DOHH2 (cell line): ENCODE measurements at regions not wholly inside any gene's neighbourhood (a gene's known extent, or its start where the extent isn't known, plus 50 kb on each side); places are given as distances from the start of the nearest gene placed in this dataset.

Experiments
- H3F3A ChIP-seq: fragments of 200-600 bp; sonication (generic), shearing (Covaris generic); 2 replicates; pipeline ENCODE4 v1.6.0; 2016; ENCODE audit warnings: antibody characterized with exemption, mild to moderate bottlenecking; ENCODE audit not compliant: control insufficient read depth, insufficient read depth
- H3K27ac ChIP-seq: fragments of 200-600 bp; sonication (generic); 2 replicates; pipeline ENCODE4 v1.5.1; 2014; ENCODE audit warnings: low read depth, mild to moderate bottlenecking, low read length, moderate library complexity
- H3K27me3 ChIP-seq: fragments of 200-600 bp; sonication (generic); 2 replicates; pipeline ENCODE4 v1.6.1; 2014; ENCODE audit warnings: mild to moderate bottlenecking, low read length, mixed read lengths; ENCODE audit not compliant: control insufficient read depth
- H3K36me3 ChIP-seq: fragments of 200-600 bp; sonication (generic); 2 replicates; pipeline ENCODE4 v1.6.1; 2014; ENCODE audit warnings: mild to moderate bottlenecking, low read length, moderate library complexity, mixed read lengths; ENCODE audit not compliant: control insufficient read depth
- H3K4me1 ChIP-seq: fragments of 200-600 bp; sonication (generic); 2 replicates; pipeline ENCODE4 v1.6.1; 2014; ENCODE audit warnings: mild to moderate bottlenecking, low read length, mixed read lengths; ENCODE audit not compliant: control insufficient read depth
- H3K4me2 ChIP-seq: fragments of 200-600 bp; sonication (generic); 2 replicates; pipeline ENCODE4 v1.6.0; 2014; ENCODE audit warnings: mild to moderate bottlenecking, low read length, moderate library complexity
- H3K4me3 ChIP-seq: fragments of 200-600 bp; sonication (generic); 2 replicates; pipeline ENCODE4 v1.5.1; 2014; ENCODE audit warnings: mild to moderate bottlenecking, low read length, mixed read lengths
- H3K79me2 ChIP-seq: fragments of 200-600 bp; sonication (generic); 2 replicates; pipeline ENCODE4 v1.6.1; 2014; ENCODE audit warnings: mild to moderate bottlenecking, low read length, mixed read lengths; ENCODE audit not compliant: control insufficient read depth
- H3K9me2 ChIP-seq: fragments of 200-600 bp; sonication (generic); replicated peaks from 2 replicates; pipeline ENCODE4 v1.6.1; 2014; ENCODE audit warnings: mild to moderate bottlenecking, low read length, mixed read lengths; ENCODE audit not compliant: control insufficient read depth
- H3K9me3 ChIP-seq: fragments of 200-600 bp; sonication (generic); 2 replicates; pipeline ENCODE4 v1.6.1; 2014; ENCODE audit warnings: antibody characterized with exemption, low read length, mixed read lengths; ENCODE audit not compliant: control insufficient read depth, insufficient read depth
- H4K20me1 ChIP-seq: fragments of 200-600 bp; sonication (generic); 2 replicates; pipeline ENCODE4 v1.6.0; 2014; ENCODE audit warnings: low read depth, mild to moderate bottlenecking, antibody characterized with exemption, low read length, moderate library complexity; ENCODE audit not compliant: control insufficient read depth, insufficient read depth
- EZH2phosphoT487 ChIP-seq: fragments of 200-600 bp; sonication (generic); IDR thresholded peaks from 2 replicates; pipeline ENCODE4 v1.6.1; 2017; ENCODE audit warnings: borderline replicate concordance, mild to moderate bottlenecking, antibody characterized with exemption, low read length, moderate library complexity, mixed read lengths
- TF ChIP-seq, protein P1 (sequence below): fragments of 200-600 bp; sonication (generic); IDR thresholded peaks from one replicate; pipeline ENCODE4 v1.5.1; 2014; ENCODE audit warnings: antibody characterized with exemption, mild to moderate bottlenecking, low read depth, low read length; ENCODE audit not compliant: poor library complexity, severe bottlenecking

DNA sequence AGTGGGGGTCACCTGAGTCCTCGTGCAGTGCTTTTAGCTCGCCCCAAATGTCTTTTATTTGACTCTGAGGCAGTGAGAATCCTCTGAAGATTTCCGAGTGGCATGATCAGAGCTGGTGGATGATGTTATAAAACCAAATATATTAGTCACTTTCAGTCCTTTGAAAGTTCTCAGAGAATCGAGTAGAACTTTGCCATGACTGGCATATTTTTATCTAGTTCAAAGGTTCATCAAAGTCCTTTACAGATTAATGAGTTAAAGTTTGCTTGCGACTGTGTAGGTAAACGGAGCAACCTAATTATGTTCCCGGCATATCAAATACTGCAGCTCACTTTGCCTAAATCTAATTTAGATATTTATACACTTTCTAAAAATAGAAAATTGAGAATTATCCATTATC is 498.5 kb upstream of the NOX3 start:
- Histone ChIP-seq H3K4me3 (no peak overlapping the region), H3K27ac (no peak overlapping the region), H3K79me2 (no peaks in the 10 kb centered on the region), H3F3A (no peaks in the 10 kb centered on the region), H3K9me2 (no peaks in the 10 kb centered on the region), H3K4me1 (no peaks in the 10 kb centered on the region), H3K4me2 (no peak overlapping the region), H3K9me3 (no peaks in the 10 kb centered on the region), H3K27me3 (no peaks in the 10 kb centered on the region), H4K20me1 (no peaks in the 10 kb centered on the region), H3K36me3 (no peaks in the 10 kb centered on the region)
- no peak for TF ChIP-seq EZH2phosphoT487
- TF ChIP-seq, protein P1, sequence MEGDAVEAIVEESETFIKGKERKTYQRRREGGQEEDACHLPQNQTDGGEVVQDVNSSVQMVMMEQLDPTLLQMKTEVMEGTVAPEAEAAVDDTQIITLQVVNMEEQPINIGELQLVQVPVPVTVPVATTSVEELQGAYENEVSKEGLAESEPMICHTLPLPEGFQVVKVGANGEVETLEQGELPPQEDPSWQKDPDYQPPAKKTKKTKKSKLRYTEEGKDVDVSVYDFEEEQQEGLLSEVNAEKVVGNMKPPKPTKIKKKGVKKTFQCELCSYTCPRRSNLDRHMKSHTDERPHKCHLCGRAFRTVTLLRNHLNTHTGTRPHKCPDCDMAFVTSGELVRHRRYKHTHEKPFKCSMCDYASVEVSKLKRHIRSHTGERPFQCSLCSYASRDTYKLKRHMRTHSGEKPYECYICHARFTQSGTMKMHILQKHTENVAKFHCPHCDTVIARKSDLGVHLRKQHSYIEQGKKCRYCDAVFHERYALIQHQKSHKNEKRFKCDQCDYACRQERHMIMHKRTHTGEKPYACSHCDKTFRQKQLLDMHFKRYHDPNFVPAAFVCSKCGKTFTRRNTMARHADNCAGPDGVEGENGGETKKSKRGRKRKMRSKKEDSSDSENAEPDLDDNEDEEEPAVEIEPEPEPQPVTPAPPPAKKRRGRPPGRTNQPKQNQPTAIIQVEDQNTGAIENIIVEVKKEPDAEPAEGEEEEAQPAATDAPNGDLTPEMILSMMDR, result no peak

DNA sequence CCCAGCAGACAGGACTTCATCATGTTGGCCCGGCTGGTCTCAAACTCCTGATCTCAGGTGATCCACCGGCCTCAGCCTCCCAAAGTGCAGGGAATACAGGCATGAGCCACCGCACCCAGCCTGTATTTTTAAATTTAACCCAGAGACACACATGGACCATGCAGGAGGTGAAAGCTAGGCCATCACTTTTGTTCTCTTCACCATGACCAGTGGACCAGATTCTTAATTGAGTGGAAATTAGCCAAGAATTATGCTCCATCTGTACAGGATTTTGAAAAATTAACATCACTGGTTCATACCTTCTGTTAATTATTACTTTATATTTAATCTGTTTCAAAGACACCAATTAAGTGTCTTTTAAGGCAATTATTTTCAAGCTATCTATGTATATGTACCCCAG is 493.6 kb upstream of the NOX3 start:
- peaks cover 21% of the 10 kb centered on the region for H3K9me3 ChIP-seq
- H3K27ac ChIP-seq, result no peak overlapping the region
- no peak overlapping the region for H3K4me3 ChIP-seq
- no peaks in the 10 kb centered on the region for H3K27me3 ChIP-seq
- no peaks in the 10 kb centered on the region for H3K9me2 ChIP-seq
- H3K4me2 ChIP-seq, result no peak overlapping the region
- no peaks in the 10 kb centered on the region for H3K79me2 ChIP-seq
- no peaks in the 10 kb centered on the region for H4K20me1 ChIP-seq
- TF ChIP-seq, protein P1, result no peak
- no peak for TF ChIP-seq EZH2phosphoT487
- no peaks in the 10 kb centered on the region for H3K4me1 ChIP-seq
- no peaks in the 10 kb centered on the region for H3K36me3 ChIP-seq
- H3F3A ChIP-seq, result no peaks in the 10 kb centered on the region

DNA sequence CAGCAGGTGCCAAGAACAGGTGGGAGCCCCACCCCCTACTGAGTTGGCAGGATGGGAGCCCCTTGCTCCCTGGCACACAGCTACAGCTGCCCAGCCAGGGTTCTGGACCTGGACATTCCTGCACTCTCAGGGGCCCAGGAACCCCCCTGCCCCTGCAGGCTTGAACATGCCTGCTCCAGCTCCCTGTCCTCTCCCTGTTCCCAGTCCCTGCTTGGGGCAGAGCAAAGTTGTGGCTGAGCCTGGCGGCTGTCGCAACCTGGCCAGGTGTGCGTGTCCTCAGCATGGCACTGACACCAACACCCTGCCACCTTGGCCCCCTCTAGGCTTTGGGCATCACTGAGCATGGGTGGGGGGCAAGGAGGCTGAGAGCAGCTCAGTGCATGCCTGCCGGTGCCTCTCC is 491.2 kb upstream of the NOX3 start:
- no peak for TF ChIP-seq EZH2phosphoT487
- TF ChIP-seq, protein P1, result no peak
- Histone ChIP-seq H3K27me3 (no peaks in the 10 kb centered on the region), H3K9me3 (peaks cover 21% of the 10 kb centered on the region)

DNA sequence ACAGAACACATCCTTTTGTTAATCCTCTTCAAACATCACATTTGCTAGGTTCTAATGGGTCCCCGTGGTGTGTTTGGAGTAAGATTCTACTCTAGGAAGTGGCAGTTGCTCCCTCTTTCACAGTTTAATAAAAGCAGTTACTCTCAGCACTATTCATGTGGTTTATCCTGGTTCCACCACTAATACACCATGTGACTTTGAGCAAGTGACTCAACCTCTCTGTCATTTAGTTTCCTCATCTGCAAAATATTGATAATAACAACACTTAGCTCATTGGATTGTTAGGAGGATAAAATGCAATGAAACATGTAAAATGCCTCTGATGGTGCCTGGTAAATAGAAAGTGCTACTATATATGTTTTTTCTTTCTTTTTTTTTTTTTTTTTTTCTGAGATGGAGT is 488.0 kb upstream of the NOX3 start:
- Histone ChIP-seq H3K4me1 (no peaks in the 10 kb centered on the region), H3F3A (no peaks in the 10 kb centered on the region), H3K36me3 (no peaks in the 10 kb centered on the region), H4K20me1 (no peaks in the 10 kb centered on the region), H3K27ac (no peak overlapping the region), H3K79me2 (no peaks in the 10 kb centered on the region), H3K9me2 (no peaks in the 10 kb centered on the region), H3K27me3 (no peaks in the 10 kb centered on the region), H3K9me3 (peaks cover 21% of the 10 kb centered on the region), H3K4me2 (no peak overlapping the region), H3K4me3 (no peak overlapping the region)
- TF ChIP-seq, protein P1, result no peak
- TF ChIP-seq EZH2phosphoT487, result no peak

More for the DNA sequence above, 491.2 kb upstream of the NOX3 start:
- Histone ChIP-seq H3F3A (no peaks in the 10 kb centered on the region), H3K9me2 (no peaks in the 10 kb centered on the region), H3K4me3 (no peak overlapping the region), H3K27ac (no peak overlapping the region), H3K79me2 (no peaks in the 10 kb centered on the region), H3K4me2 (no peak overlapping the region), H3K4me1 (no peaks in the 10 kb centered on the region), H3K36me3 (no peaks in the 10 kb centered on the region), H4K20me1 (no peaks in the 10 kb centered on the region)
